HG03460 (cell line): ENCODE measurements at regions not wholly inside any gene's neighbourhood (a gene's known extent, or its start where the extent isn't known, plus 50 kb on each side); places are given as distances from the start of the nearest gene placed in this dataset.
"Not testable (repeated sequence)": the region's sequence is repeated elsewhere in the genome, so short reads cannot be mapped to it uniquely, and the experiment has no call there.

ENCODE experiments used
- ATAC-seq: cut with Tn5 transposase; IDR thresholded peaks from one replicate; pipeline ENCODE4 v1.9.1; 2021; ENCODE audit not compliant: unreplicated experiment

DNA sequence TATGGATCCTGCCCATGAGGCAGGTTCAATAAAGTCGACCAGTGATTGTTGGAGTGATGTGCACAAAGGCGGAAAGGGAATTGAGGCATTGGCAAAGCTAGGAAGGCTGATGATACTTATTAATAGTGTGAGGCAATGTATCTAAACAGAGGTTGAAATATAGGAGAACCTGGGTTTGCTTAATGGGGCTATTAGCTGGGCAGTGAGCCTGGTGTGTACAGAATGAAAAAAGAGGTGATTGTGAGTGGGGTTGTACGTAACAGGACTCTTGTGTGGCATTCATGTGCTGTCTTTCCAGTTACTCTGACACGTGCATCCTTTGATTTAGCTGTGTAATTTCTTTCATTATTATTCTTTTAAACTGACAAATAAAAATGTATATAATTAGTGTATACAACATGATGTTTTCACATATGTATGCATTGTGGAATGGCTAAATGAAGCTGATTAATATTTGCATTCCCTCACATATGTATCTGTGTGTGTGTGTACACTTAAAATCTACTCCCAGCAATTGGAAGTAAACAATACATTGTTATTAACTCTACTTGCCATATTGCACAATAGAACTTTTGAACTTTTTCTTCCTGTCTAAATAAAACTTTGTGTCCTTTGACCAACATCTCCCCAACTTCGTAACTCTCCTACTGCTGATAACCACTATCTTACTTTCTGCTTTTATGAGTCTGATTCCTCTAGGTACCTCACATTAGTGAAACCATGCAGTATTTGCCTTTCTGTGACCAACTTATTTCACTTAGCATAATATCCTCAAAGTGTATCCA, 220.5 kb upstream of the SLC35B3 start:
- ATAC-seq, result no peak

GRCh38 chr6:8652710-8653109, 217.4 kb upstream of the SLC35B3 start:
- ATAC-seq, result no peak

GRCh38 chr6:8651998-8652397, 216.7 kb upstream of the SLC35B3 start:
- ATAC-seq, result no peak

GRCh38 chr6:8645212-8645611, 209.9 kb upstream of the SLC35B3 start:
- ATAC-seq, result no peak

- ATAC-seq, result no peak
These were observed 209.0 kb upstream of the SLC35B3 start for GRCh38 chr6:8644306-8644705.

DNA sequence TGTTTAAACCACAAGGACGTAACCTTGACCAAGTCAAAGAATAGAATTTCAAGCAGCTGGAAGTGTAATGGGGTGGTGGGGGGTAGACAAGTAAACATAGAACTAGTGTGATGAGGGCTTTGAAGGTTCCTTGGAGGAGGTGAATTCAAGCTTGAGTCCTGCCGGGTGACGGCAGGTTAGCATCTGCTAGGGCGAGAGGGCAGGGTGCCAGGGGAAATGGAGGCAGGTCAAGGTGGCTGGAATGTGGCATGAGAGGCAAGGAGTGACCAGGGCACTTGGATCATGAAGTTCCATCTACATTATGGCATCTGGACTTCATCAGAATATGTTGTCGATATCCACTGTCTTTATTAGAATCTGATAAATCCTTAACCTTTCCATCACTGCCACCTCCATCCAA, 207.5 kb upstream of the SLC35B3 start:
- no peak for ATAC-seq

GRCh38 chr6:8642131-8642530, 206.8 kb upstream of the SLC35B3 start:
- ATAC-seq, result no peak

- no peak for ATAC-seq
These were observed 204.7 kb upstream of the SLC35B3 start for GRCh38 chr6:8639928-8640649.

- no peak for ATAC-seq
These were observed 202.7 kb upstream of the SLC35B3 start for GRCh38 chr6:8637896-8638597.

GRCh38 chr6:8633762-8634161, 198.4 kb upstream of the SLC35B3 start:
- no peak for ATAC-seq

DNA sequence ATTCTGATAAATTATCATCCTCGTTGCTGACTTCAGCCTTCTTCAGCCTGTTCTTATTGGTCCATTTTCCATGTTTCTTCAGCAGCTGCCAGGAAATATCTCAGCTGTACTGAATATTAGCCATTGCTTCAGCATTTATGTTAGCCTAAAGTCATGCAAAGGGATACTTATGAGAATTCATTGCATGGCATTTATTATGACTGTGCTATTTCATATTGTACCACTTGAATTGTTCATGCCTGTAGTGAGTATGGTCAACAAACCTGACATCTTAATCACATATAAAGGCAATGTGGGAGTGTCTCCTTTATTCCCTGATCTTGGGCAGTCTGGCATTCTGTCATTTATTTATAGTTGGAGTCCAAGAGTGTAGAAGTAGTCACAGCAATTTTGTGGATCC, 193.4 kb upstream of the SLC35B3 start:
- no peak for ATAC-seq

DNA sequence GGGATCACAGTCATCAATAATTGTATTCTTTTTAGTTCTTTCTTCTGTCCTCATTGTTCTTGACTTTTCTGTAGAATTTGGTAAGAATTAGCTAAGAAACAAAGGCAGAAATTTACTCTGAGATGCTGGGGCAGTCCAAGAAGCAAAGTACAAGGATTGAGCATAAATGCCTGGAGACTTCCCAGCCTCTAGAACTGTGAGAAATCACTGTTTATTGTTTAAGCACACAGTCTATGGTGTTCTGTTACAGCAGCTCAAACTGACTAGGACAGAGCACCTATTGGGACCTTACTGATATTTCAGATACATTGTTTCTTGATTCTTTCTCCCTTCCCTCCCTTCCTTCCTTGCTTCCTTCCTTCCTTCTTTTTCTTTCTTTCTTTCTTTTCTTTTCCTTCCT, 192.7 kb upstream of the SLC35B3 start:
- no peak for ATAC-seq

GRCh38 chr6:8627085-8627861, 191.9 kb upstream of the SLC35B3 start:
- ATAC-seq, result no peak

DNA sequence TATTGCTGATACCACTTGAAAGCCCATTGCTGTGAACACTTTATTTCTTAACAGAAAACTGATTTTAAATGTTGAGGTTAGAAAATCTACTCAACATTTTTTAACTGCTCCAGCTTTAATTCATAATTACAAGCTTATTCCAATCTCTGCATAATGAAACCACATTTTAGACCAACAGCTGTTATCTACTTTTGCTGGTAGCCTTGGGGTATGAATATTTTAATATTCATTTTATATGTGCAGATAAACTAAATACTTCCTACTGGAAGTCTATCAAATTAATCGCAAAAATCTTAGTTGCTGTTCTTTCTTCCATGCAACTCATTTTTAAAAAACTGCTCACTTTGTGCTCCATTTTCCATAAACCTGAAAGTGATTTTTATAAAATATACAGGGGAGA, 189.3 kb upstream of the SLC35B3 start:
- ATAC-seq, result no peak

DNA sequence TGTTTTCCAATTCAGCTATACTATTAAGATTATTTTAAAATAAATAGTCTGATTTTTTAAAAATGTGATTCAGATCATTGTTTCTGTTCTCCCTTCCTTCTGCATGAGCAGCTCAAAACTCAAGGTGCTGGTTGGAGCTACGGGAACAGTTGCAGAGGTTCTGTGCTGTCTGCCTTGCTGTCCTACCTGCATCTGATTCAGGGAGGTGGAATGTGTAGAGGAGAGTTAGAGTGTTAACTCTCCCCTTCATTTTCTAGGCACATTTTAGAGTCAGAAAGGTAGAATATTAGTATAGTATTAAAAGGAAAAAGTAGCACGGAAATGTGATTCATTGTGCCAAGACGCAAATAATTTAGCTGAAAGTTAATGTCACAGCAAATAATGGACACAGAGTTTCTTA, 188.1 kb upstream of the SLC35B3 start:
- ATAC-seq, result no peak

DNA sequence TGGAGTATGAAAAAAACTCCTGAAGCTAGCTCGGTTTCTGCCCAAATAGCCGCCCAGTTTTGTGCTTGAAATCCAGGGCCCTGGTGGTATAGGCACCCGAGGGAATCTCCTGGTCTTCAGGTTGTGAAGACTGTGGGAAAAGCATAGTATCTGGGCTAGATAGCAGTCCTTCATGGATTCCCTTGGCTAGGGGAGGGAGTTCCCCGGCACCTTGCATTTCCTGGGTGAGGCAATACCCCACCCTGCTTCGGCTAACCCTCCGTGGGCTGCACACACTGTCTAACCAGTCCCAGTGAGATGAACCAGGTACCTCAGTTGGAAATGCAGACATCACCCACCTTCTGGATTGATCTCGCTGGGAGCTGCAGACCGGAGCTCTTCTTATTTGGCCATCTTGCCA, 184.5 kb upstream of the SLC35B3 start:
- ATAC-seq, result no peak

DNA sequence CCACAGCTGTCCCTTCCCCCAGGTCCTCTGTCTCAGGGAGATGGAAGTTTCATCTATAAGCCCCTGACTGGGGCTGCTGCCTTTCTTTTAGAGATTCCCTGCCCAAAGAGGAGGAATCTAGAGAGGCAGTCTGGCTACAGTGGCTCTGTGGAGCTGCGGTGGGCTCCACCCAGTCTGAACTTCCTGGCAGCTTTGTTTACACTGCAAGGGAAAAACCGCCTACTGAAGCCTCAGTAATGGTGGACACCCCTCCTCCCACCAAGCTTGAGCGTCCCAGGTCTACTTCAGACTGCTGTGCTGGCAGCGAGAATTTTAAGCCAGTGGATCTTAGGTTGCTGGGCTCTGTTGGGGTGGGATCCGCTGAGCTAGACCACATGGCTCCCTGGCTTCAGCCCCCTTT, 184.1 kb upstream of the SLC35B3 start:
- ATAC-seq, result not testable (repeated sequence)

DNA sequence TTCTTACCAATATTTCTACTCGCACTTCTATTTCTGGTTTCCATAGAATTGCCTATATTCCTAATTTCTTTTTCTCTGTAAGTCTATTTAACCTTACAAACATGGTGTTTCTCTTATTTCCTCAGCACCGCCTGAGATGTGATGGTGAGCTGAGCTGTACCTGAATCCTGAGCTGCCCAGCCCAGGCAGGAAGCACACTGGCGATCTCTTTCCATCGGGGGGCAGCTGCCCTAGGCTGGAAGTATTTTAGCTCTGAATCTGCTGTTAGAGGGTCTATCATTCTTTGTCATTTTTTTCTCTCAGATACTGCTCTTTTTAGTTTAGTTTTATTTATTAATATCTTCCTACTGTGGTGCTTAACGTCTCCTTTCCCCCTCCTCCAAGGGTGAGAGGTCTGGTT, 173.4 kb upstream of the SLC35B3 start:
- ATAC-seq, result no peak

- no peak for ATAC-seq
These were observed 154.8 kb upstream of the SLC35B3 start for GRCh38 chr6:8589941-8590729.

- ATAC-seq, result no peak
These were observed 152.8 kb upstream of the SLC35B3 start for GRCh38 chr6:8588176-8588575.
